ENCODE measurements at regions not wholly inside any gene's neighbourhood (a gene's known extent, or its start where the extent isn't known, plus 50 kb on each side); places are given as distances from the start of the nearest gene placed in this dataset.

DNA sequence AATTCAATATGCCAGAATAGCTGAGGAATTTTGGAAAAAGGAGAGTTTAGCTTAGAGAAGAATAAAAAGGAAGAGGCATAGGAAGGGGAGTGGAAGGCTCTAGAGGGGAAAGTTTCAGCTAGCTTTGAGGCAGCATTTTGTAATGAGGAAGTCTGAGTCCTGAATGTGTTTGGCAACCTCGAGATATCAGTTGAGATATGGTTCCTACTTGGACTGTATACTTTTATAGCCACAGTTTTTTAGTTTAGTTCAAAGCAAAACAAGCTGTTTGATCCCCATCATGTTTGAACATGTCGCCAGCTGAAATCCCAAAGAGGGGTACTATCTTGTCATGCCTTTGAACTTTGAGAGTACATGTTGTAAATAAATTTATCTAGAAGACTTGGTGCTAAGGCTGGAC, 559.0 kb upstream of the FTMT start:
- TF ChIP-seq CTCF (IDR thresholded peaks at IDR 0.05; ENCODE audit: extremely low read depth, missing control alignments) = no peak
- DNase-seq (ENCODE audit: low spot score) = no peak

DNA sequence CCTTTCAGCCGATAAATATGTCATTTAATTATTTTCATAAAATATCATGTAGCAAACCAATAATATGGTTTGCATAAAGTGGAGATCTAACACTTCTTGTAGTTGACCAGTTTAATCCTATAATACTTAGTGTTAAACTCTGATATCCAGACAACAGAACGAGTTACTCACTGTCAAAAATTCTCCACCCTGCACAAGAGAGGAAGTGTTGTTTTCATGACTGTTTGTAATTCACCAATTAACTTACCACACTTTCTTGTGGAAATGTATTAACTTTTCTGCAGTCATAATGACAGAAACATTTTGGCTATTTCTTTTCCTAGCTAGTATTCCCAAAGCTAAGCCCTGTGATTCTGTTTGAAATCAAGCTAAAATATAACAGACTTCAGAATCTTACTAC, 555.3 kb upstream of the FTMT start:
- no peak for DNase-seq (ENCODE audit: low spot score)
- TF ChIP-seq CTCF (IDR thresholded peaks at IDR 0.05; ENCODE audit: extremely low read depth, missing control alignments) = no peak

DNA sequence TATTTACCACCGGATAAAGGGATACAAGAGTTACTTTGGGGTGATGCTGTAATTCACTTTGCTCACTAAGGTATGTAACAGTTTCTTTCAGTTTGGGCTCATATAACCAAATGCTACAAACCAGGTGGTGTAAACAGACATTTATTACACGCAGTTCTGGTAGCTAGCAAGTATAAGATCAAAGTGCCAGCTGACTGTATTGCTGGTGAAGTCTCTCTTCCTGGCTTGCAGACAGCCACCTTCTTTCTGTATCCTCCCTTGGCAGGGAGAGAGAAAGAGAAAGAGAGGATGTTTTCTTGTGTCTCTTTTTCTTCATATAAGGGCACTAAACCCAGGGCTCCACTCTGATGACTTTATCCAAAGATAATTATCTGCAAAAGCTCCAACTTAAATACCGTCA, 552.5 kb upstream of the FTMT start:
- TF ChIP-seq CTCF (IDR thresholded peaks at IDR 0.05; ENCODE audit: extremely low read depth, missing control alignments) = no peak

DNA sequence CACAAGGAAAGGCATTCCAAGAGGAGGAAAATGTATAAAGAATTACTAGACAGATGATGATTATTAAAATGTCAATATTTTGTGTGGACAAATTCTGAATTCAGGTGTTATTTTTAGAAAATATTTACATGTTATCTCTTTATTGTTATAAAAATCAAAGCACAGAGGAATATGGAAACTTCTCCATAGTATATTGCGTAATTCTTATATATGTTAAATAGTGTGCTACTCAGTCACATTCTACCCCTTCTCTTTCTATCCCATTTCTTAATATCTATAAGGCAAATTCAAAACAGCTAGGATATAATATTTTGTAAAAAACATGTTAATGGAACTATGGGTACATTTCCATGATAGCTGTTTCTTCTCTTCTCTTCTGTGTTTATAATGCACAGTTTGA, 546.8 kb upstream of the FTMT start:
- DNase-seq (ENCODE audit: low spot score) = no peak
- no peak for TF ChIP-seq CTCF (IDR thresholded peaks at IDR 0.05; ENCODE audit: extremely low read depth, missing control alignments)

More for the DNA sequence above, 552.5 kb upstream of the FTMT start:
- no peak for DNase-seq (ENCODE audit: low spot score)

- DNase-seq (ENCODE audit: low spot score) = no peak
- no peak for TF ChIP-seq CTCF (IDR thresholded peaks at IDR 0.05; ENCODE audit: extremely low read depth, missing control alignments)
These were observed 537.8 kb upstream of the FTMT start for GRCh38 chr5:121313886-121314285.

- DNase-seq (ENCODE audit: low spot score) = no peak
- TF ChIP-seq CTCF (IDR thresholded peaks at IDR 0.05; ENCODE audit: extremely low read depth, missing control alignments) = no peak
These were observed 535.9 kb upstream of the FTMT start for GRCh38 chr5:121315786-121316185.

DNA sequence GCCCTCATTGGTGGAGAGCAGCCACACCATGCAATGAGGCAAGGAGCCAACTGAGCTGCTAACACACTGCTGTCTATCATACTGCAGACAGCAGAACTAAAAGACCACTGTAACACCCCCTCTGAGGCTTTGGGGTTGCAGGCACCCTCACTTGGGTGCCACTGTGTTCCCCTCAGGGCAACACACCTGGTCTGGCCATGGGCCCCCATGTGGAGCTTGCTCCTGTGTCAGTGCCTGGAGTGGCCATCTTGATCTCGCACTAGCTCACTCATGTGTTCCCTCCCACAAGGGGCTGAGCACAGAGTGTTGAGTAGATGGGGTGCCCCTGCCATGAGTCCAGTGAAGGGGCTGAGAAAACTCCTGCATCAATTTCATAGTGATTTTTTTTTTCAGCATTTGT, 532.4 kb upstream of the FTMT start:
- TF ChIP-seq CTCF (IDR thresholded peaks at IDR 0.05; ENCODE audit: extremely low read depth, missing control alignments) = no peak
- DNase-seq (ENCODE audit: low spot score) = no peak

All from GM20000 (cell line).